GM18907 (cell line): ENCODE measurements at regions not wholly inside any gene's neighbourhood (a gene's known extent, or its start where the extent isn't known, plus 50 kb on each side); places are given as distances from the start of the nearest gene placed in this dataset.

Experiments
- ATAC-seq: cut with Tn5 transposase; IDR thresholded peaks from one replicate; pipeline ENCODE4 v1.9.1; 2021; ENCODE audit warnings: mild to moderate bottlenecking, moderate library complexity; ENCODE audit not compliant: unreplicated experiment

DNA sequence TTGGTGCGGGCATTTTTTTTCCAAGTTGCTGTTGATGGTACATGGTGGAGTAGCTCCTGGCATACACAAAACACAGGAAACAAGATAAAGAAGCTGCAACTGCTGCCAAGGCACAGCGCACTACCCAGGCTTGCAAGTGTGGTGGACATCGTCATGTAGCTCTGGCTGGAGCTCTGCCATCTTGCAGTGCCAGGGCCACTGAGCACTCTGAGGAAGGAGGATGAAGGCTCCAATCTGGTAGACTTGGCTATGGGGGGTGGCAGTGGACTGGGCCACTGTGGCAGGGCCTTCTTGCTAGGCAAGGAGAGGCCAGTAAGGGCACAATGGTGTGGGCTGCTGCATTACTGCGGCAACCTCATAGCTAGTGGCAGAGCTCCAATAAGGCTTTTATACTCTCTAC lies 263.5 kb downstream of the CENPW start:
- ATAC-seq, result no peak

DNA sequence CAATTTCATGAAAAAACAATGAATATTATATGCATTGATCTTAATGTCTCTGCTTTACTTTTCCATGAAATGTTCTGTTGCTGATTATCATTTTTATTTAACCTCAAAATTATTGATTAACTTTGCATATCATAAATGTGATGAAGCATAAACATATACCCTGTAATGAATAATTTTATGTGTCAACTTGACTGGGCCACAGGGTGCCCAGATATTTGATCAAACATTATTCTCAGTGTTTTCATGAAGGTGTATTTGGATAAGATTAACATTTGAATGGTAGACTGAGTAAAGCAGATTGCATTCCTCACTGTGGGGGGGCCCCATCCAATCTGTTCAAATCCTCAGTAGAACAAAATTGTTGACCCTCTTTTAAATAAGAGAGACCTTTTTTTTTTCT lies 265.2 kb downstream of the CENPW start:
- no peak for ATAC-seq

DNA sequence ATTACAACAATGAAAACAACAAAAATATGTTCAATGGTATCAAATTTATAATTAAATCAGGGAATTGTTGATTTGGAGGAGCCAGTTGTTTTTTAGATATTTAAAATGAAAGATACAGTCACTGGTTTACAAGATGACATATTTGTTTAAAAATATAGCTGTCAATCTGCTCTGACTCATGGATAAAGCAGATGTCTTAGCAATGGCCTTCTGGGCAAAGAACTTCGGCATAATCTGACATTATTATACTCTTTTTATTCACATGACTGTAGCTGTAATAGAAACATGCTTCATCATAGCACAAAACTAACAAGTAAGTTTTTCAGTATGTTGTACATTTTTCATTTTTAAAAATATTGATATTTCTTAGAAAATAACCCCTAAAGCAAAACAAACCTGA lies 267.4 kb downstream of the CENPW start:
- ATAC-seq, result no peak

DNA sequence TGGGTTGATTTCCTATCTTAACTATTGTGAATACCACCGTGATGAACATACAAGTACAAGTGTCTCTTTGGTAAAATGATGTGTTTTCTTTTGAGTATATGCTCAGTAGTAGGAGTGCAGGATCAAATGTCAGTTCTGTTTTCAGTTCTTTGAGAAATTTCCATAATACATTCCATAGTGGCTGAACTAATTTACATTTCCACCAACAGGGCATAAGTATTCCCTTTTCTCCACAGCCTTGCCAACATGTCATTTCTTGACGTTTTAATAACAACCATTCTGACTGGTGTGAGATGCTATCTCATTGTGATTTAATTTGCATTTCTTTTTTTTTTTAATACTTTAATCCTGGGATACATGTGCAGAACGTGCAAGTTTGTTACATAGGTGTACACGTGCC lies 268.8 kb downstream of the CENPW start:
- no peak for ATAC-seq

DNA sequence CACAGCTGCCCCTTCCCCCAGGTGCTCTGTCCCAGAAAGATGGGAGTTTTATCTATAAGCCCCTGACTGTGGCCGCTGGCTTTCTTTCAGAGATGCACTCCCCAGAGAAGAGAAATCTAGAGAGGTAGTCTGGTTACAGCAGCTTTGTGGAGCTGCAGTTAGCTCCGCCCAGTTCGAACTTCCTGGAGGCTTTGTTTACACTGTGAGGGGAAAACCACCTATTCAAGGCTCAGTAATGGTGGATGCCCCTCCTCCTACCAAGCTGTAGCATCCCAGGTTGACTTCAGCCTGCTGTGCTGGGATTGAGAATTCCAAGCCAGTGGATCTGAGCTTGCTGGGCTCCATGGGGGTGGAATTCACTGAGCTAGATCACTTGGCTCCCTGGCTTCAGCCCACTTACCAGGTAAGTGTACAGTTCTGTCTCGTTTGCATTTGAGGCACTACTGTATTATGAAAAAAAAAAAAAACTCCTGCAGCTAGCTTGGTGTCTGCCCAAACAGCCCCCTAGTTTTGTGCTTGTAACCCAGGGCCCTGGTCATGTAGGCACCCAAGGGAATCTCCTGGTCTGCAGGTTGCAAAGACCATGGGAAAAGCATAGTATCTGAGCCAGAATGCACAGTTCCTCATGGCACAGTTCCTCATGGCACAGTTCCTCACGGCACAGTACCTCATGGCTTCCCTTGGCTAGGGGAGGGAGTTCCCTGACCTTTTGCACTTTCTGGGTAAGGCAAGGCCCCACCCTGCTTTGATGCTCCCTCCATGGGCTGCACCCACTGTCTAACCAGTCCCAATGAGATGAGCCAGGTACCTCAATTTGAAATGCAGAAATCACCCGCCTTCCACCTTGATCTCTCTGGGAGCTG lies 275.0 kb downstream of the CENPW start:
- peak; percentile 76 for ATAC-seq

DNA sequence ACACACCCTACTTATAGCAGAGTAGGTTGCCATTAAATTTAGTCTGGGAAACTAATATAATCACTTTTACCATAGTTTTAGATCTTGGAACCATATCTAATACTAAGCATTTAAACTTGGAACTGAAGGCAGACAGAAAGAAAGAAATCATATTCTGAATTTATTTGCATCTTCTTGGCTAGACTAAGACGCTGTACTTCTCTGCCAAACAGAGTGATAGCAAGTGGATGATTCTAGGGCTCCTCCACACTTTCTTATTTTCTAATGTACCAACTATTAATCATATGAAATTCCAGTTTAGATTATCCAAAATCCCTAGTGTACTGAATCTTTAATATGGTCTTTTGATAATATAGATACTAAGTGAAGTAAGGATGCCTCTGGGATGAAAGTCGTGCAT lies 277.0 kb downstream of the CENPW start:
- ATAC-seq, result no peak

DNA sequence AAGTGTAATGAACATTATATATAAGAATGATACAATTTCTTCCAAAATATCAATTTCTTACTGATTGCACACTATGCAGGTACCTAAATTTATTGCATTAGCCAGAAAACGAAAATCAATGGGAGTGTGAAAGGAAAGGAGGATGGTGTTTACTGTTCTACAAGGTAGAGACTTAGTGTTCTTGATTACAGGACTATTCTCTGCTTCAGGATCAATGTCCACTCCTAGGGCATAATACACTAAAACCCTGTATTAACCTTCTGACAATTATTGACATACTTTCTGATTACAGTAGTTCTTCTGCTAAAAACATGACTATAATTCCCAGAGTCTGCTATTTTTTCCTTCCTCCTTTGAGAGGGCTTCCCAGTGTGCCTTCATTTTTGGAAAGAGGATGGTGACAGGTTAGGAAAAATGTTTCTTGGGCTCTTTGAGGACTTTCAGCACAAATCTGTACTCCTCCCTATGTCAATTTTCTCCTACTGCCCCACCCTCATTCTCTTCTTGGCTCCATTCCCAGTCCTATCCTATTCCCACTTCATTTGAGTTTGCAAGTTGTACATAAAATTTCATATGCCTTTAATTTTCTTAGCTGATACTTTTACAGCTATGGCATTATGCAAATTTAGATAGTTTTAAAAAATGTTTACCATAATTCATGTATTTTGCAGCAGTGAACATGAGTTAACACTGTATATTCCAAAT lies 278.9 kb downstream of the CENPW start:
- no peak for ATAC-seq

DNA sequence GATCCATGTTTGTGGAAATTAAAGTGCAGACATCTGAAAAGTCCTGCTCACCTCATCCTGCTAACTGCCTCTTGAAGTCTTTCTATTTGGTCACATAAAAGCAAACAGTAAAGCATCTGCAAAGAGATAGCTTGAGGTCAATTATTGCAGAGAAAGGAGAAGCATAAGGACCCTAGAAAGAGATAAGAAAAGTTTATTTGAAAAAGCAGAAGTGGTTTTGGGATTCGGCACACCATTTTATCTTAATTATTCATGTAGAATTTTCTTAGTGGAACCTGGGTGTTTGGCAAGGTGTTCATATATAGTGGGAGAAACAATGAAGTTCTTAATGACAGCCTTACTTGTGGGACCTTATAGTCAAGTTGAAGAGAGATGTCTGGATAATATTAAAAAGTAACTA lies 280.8 kb downstream of the CENPW start:
- no peak for ATAC-seq

DNA sequence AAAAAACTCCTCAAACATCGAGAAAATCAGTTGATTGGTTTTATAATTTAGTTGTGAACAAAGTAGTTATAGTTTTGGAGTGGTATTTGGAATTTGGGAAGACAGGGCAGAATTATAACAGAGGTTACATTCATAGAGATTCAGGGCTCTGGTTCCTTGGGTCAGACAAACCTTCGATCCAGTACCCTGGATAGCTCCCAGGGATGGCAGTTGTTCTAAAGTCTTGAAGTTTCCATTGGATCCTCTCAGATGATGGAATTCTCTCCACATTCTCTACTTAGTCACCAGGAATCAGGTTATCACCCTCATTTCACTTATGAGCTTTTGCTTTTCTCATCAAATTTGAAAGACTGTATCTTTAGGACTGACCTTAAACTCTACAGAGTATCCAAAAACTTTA lies 285.1 kb downstream of the CENPW start:
- no peak for ATAC-seq

DNA sequence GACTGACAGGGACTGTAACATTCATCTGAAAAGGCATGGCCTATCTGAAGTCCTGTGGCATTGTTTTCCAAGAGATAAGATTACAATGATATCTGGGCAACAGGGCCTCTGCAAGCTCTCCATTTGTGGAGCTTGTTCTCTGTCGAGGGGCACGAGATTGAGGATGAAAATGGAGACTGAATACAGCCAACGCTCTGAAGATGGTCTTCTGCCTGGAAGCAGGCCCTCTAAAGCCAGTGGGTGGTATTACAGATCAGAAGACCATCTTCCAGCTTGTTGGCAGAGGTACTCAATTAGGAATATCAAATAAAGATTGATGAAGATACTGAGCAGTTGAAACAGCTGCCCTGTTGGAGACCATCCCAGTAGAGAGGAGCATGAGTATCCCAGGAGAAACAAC lies 288.2 kb downstream of the CENPW start:
- ATAC-seq, result no peak

DNA sequence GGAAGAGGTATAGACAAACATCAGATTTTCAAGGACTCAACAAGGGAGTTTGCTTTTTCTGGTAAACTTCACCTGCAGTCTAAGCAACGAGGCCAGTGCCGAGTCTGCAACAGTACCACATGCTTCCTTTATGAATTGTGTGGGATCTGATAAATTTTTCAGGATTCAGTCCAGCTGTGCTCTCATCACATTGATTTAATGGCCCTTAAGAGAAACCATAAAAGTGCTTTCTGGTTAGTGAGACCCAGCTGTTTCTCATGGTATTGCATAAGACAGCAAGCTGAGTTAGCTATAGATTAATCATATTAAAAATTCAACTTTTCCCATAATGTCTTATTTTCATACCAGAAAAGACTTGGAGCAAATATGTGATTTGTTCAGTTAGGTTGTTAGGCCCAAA lies 291.4 kb downstream of the CENPW start:
- no peak for ATAC-seq

DNA sequence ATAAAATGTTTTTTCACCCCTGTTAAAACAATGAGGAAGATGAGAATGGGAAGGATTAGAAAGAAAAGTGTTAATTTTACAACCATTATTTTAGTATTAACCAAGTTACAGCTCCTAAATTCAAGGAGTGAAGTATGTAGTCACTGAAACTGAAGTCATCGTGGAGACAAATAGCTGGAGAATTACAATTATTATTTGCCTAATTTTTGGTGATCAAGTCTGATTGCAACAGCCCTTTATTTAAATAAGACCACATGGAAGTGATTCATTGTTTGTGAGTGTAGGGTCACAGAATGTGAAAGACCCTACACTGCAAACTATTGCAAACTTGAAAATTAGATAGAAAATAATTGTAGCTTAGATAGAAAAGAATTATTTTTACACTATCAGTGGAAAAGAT lies 292.4 kb downstream of the CENPW start:
- no peak for ATAC-seq

DNA sequence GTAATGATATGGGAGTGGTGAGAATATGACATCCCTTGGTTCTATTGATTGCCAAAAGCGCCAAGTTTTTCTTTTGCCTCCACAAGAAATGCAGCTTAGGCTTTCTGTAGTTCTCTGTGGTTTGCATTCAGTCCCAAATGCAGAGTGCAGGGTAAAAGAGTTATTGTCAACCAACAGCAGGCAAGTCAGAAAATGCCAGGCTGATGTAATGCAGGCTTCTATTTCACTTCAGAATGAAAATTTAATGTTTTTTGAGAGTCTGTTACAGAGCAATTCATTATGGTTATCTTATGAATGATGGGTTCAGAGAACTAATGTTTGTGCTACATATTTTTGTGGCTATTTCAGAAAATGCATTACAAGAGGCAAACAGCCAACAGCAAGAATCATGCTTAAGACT lies 293.5 kb downstream of the CENPW start:
- ATAC-seq, result no peak

DNA sequence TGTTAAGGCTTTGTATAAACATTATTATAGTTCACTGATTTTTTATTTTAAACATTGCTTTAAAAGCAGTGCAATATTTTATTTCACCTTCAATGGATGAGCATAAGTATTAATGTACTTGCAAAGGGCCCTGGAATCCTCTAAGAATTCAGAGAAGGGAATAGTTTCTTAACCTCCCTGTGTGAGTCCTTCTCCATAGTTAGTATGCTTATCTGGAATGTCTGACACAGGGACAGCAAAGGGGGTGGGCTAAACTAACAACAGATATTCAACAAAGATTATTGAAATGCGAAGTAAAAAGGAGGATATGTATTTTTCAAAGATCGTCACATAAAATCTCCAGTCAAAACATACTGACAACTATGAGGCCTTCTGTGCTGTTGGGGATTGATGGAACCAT lies 300.4 kb downstream of the CENPW start:
- ATAC-seq, result no peak

DNA sequence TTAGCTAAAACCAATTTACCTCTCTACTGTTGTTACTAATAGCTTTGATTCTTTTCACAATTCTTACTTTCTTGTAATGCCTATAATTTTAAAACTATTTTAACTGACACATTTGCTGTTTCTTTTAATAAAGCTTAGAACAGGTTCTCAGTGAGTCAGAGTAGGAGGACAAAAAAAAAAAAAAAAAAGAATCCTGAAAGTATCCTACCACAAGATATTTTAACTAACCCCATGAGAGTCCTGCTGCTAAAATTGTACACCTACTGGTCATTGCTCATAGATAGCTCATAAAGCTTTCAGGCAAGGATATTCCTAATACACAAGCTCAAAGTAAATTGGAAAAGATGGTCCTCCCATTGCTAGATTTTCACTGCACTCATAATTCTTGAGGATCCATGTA lies 301.0 kb downstream of the CENPW start:
- no peak for ATAC-seq

DNA sequence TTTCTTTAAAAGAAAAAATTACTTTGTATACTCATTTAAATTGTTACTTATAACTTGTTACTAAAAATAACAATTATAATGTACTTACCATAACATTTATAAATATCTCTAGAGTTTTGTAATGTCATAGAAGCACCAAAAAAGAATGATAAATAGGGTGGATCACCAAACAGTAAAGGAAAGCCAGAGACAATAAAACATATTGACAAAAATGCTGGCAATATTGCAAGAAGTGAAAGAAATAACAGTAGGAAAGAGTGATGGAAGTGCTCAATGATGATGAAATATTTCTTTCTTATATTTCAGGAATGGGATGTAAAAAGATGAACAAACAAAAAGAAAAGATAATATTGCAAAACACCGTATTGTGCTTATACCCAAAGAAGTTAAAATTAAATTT lies 301.7 kb downstream of the CENPW start:
- ATAC-seq, result no peak

DNA sequence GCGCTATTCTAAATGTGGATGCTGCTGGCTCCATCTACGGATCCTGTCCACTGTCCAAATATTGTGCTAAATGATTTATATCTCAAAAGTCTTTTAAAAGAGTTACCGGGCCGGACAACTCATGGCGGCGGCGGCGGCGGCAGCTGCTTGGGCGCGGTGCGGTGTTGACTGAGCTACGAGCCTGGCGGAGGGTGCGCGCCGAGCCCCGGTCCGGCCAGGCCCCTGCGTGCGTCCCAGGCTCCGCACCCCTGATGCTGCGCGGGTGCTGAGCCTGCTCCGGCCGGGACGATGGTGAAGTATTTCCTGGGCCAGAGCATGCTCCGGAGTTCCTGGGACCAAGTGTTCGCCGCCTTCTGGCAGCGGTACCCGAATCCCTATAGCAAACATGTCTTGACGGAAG lies 303.4 kb downstream of the CENPW start:
- ATAC-seq, result no peak

DNA sequence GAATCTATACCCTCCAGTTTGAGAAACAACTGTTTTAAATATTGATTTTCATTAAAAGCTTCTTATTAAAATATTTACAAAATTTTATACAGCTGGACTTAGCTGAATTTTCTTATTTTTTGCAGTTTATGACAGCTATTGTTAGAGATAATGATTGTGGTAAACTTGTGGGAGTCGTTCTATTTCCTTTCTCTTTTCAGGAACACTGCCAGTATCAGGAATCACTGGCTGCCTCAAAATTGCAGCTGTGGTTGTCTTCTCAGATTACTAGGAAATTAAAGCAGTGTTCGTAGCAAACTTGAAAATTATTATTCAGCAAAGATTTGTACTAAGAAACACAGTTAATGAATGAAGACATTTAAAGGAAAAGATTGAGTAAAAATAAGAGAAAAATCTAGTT lies 311.0 kb downstream of the CENPW start:
- ATAC-seq, result no peak

DNA sequence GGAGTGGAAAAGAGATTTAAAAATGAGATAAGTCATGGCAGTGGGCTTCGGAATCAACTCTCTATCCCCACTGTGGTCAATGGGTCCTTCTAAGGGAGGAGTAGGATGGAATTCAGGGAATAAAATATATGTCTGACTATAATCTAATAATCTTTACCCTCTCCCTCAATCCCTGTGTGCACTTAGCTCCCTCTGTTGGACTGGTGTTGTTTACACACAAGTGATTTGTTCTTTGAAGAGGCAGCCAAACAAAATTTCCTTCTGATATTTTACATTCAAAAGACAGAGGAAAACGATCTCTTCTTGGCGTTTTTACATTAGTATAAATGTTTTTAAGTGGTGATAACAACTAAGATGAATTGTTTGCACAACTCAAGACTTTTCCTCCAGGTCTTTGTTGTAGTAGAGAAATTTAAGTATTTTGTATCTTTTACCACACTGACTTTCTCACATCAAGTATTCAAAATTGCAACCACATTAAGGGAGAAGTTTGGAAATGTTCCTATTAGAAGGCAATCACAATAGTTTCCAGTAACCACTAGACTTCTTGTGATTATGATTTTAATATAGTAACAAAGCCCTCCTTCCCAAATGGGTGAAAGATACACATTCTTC lies 317.8 kb downstream of the CENPW start:
- ATAC-seq, result no peak

DNA sequence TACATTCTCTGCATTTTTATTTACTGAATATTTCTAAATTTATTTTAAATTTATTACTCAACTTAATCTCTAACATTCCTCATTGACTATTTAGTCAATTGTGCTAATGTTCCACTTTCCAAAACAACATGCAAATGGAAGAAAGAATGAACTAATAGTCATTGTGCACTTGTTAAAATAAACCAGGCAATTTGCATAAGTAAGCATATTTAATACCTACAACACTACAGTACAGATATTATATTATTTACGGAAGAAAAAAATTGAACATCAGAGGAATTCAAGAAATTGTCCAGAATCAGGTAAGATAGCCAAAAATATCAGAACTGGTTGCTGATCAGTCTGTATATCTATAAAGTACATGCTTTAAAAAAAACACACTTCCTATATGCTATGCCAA lies 320.5 kb downstream of the CENPW start:
- ATAC-seq, result no peak

DNA sequence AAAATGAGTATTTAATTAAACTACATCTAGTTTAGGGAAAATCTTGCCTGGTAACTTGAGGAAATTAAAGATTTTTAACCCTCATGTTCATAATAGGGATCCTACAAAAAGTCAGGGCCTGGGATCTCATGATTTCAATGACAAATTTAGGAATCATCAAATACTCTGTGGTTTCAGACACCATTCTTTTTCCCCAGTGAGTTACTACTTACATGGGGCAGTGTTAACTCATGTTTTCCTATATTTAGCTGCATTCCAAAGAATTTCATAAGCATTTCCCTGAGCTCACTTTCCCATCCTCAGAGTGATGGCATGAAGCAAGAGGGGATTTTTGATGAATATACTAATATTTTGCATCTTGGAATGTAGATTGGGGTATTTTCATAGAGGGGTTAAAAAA lies 321.7 kb downstream of the CENPW start:
- no peak for ATAC-seq

DNA sequence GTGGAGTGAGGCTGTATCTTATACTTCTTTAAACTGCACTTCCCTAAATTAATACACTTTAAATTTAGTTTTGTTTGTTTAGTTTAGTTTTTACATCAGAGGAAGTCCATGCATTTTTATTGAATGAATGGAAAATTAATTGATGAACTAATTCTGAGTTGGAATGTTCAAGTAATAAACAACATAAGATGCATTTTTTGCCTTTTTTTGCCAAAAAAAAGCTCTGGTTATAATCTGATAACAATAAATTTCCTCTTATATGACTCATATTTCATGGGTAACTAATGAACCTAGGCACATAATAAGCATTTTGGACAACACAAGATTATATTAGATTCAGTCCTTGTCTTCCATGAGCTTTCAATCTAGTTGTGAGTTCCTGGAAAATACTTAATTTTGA lies 323.1 kb downstream of the CENPW start:
- no peak for ATAC-seq
